ENCODE measurements at regions not wholly inside any gene's neighbourhood (a gene's known extent, or its start where the extent isn't known, plus 50 kb on each side); places are given as distances from the start of the nearest gene placed in this dataset.

GRCh38 chr2:2880938-2881337 is 496.7 kb downstream of the EIPR1 start:
- TF ChIP-seq, protein P1, sequence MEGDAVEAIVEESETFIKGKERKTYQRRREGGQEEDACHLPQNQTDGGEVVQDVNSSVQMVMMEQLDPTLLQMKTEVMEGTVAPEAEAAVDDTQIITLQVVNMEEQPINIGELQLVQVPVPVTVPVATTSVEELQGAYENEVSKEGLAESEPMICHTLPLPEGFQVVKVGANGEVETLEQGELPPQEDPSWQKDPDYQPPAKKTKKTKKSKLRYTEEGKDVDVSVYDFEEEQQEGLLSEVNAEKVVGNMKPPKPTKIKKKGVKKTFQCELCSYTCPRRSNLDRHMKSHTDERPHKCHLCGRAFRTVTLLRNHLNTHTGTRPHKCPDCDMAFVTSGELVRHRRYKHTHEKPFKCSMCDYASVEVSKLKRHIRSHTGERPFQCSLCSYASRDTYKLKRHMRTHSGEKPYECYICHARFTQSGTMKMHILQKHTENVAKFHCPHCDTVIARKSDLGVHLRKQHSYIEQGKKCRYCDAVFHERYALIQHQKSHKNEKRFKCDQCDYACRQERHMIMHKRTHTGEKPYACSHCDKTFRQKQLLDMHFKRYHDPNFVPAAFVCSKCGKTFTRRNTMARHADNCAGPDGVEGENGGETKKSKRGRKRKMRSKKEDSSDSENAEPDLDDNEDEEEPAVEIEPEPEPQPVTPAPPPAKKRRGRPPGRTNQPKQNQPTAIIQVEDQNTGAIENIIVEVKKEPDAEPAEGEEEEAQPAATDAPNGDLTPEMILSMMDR (IDR thresholded peaks at IDR 0.05; ENCODE audit: low read depth, low read length) = no peak
- TF ChIP-seq EZH2phosphoT487 (IDR thresholded peaks at IDR 0.05; ENCODE audit: low read depth) = no peak
